GM12891 (cell line): ENCODE measurements at regions not wholly inside any gene's neighbourhood (a gene's known extent, or its start where the extent isn't known, plus 50 kb on each side); places are given as distances from the start of the nearest gene placed in this dataset.

Source experiments
- POLR2A ChIP-seq: IDR thresholded peaks from 2 replicates; pipeline ENCODE4 v1.6.1; 2011; ENCODE audit warnings: low read depth, low read length, control low read depth
- POLR2AphosphoS5 ChIP-seq: IDR thresholded peaks from 2 replicates; pipeline ENCODE4 v1.6.1; 2011; ENCODE audit warnings: low read depth, low read length, control low read depth
- SPI1 ChIP-seq: IDR thresholded peaks from 2 replicates; pipeline ENCODE4 v1.6.1; 2011; ENCODE audit warnings: low read depth, low read length, control low read depth
- TAF1 ChIP-seq: IDR thresholded peaks from 2 replicates; pipeline ENCODE4 v1.6.1; 2011; ENCODE audit warnings: low read depth, low read length, control low read depth

DNA sequence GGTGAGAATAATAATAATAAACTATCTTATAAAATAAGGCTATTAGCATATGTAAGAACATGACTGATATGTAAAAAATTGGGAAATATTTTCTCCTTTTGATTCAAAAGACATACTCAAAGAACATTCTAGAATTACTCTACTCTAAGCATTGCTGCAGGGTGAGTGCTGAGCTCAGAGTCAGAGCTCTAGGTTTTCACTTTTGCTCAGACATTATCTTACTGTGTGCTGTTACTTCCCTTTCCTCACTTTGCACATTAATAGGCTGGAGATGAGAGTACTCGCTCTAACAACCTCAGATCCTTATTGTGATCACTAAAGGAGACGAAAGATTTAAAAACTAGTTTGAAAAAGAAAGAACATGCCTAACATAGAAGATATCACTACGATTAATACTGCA is 99.4 kb upstream of the C9orf72 start:
- TF ChIP-seq POLR2A (no peak), POLR2AphosphoS5 (no peak), SPI1 (no peak), TAF1 (no peak)
